HCT116 (cell line): ENCODE measurements at regions not wholly inside any gene's neighbourhood (a gene's known extent, or its start where the extent isn't known, plus 50 kb on each side); places are given as distances from the start of the nearest gene placed in this dataset.

Source experiments
- ATAC-seq: fragments of 200-7000 bp; cut with Tn5 transposase; 2 replicates; pipeline ENCODE4 v1.9.1; 2020; ENCODE audit warnings: mild to moderate bottlenecking, moderate library complexity
- BruUV-seq: library from RNA; stranded (reverse); fragments of 400-500 nt; replicated peaks from 2 replicates; lab custom pipeline; 2021; lab: Mats Ljungman, UMichigan
- CTCF ChIA-PET: fragments of 300-600 bp; sonication (Branson Sonifier 250); formaldehyde crosslinking; loops from one replicate; lab custom pipeline; 2021; ENCODE audit warnings: antibody characterized with exemption; lab: Charles Lee
- POLR2A ChIA-PET: fragments of 300-600, 350-600 bp; sonication (Branson Sonifier 250); formaldehyde crosslinking; loops from one replicate; lab custom pipeline; 2021; ENCODE audit warnings: antibody characterized with exemption; lab: Charles Lee
- RAD21 ChIA-PET, 2 experiments: fragments of 300-600 bp; sonication (Branson Sonifier 250); formaldehyde crosslinking; loops; one replicate each; lab custom pipeline; 2023; ENCODE audit warnings: low total read pairs in 2 of 2; ENCODE audit not compliant: uncharacterized antibody in 2 of 2, unreplicated experiment in 2 of 2, low non-redundant PET in 1 of 2; lab: Charles Lee
- DNase-seq: peaks from one replicate; pipeline ENCODE4 v3.0.0-alpha.2; 2010; ENCODE audit warnings: low read depth, low spot score
- H2AFZ ChIP-seq: fragments of 200-600 bp; shearing (Covaris generic), sonication (generic); 2 replicates; pipeline ENCODE4 v1.6.1; 2017; ENCODE audit warnings: low read depth, mixed run types, mixed read lengths, antibody characterized with exemption, low read length; ENCODE audit not compliant: poor library complexity, severe bottlenecking
- H3K27ac ChIP-seq: 2 replicates; pipeline ENCODE4 v1.5.1; 2012; ENCODE audit warnings: low read depth, low read length
- H3K27me3 ChIP-seq: fragments of 200-600 bp; sonication (generic); 2 replicates; pipeline ENCODE4 v1.6.1; 2016; ENCODE audit warnings: mixed run types, low read length, mixed read lengths; ENCODE audit not compliant: insufficient read depth
- H3K36me3 ChIP-seq, 2 experiments: fragments of 200-500 bp in 1 of 2; fragments of 200-600 bp in 1 of 2; sonication (Bioruptor generic) in 1 of 2; sonication (generic) in 1 of 2; 2 replicates each; pipeline versions ENCODE4 v1.5.1 to v1.6.1; 2014 to 2016; ENCODE audit warnings: low read length in 2 of 2, inconsistent platforms in 1 of 2, mixed read lengths in 1 of 2, mixed run types in 1 of 2; ENCODE audit not compliant: insufficient read depth in 2 of 2, control insufficient read depth in 1 of 2
- H3K4me1 ChIP-seq, 2 experiments: fragments of 200-600 bp in 1 of 2; sonication (generic) in 1 of 2; 2 replicates each; pipeline versions ENCODE4 v1.5.1 to v1.6.1; 2012 to 2017; ENCODE audit warnings: low read length in 2 of 2, inconsistent platforms in 1 of 2, mild to moderate bottlenecking in 1 of 2, mixed read lengths in 1 of 2, mixed run types in 1 of 2, moderate library complexity in 1 of 2; ENCODE audit not compliant: insufficient read depth in 2 of 2, control insufficient read depth in 1 of 2
- H3K4me2 ChIP-seq: fragments of 200-600 bp; sonication (generic); 2 replicates; pipeline ENCODE4 v1.6.1; 2017; ENCODE audit warnings: mixed run types, low read length, mixed read lengths
- H3K4me3 ChIP-seq, 2 experiments: fragments of 200-600 bp in 1 of 2; sonication (generic) in 1 of 2; replicated peaks in 1 of 2; 2 replicates each; pipeline ENCODE4 v1.5.1; 2011 to 2016; ENCODE audit warnings: low read length in 2 of 2, control low read depth in 1 of 2, low read depth in 1 of 2, mild to moderate bottlenecking in 1 of 2, mixed read lengths in 1 of 2, mixed run types in 1 of 2
- H3K79me2 ChIP-seq: fragments of 200-600 bp; sonication (generic); 2 replicates; pipeline ENCODE4 v1.6.1; 2017; ENCODE audit warnings: mild to moderate bottlenecking, mixed run types, low read length, moderate library complexity, mixed read lengths; ENCODE audit not compliant: insufficient read depth
- H3K9ac ChIP-seq: fragments of 200-600 bp; sonication (generic); 2 replicates; pipeline ENCODE4 v1.6.1; 2016; ENCODE audit warnings: low read length, mixed read lengths
- H3K9me2 ChIP-seq: fragments of 200-600 bp; sonication (generic), shearing (Covaris generic); 2 replicates; pipeline ENCODE4 v1.6.1; 2017; ENCODE audit warnings: mixed run types, mild to moderate bottlenecking, moderate library complexity; ENCODE audit not compliant: insufficient read depth
- H3K9me3 ChIP-seq, 2 experiments: fragments of 200-500 bp in 1 of 2; fragments of 200-600 bp in 1 of 2; sonication (Bioruptor generic) in 1 of 2; sonication (generic) in 1 of 2; 2 replicates each; pipeline ENCODE4 v1.6.1; 2014 to 2017; ENCODE audit warnings: low read length in 2 of 2, mixed read lengths in 2 of 2, inconsistent platforms in 1 of 2, low read depth in 1 of 2, mild to moderate bottlenecking in 1 of 2, mixed run types in 1 of 2, moderate library complexity in 1 of 2; ENCODE audit not compliant: control insufficient read depth in 1 of 2, insufficient read depth in 1 of 2
- H4K20me1 ChIP-seq: fragments of 200-600 bp; sonication (generic), shearing (Covaris generic); 2 replicates; pipeline ENCODE4 v1.6.1; 2017; ENCODE audit warnings: mixed run types, mild to moderate bottlenecking, moderate library complexity; ENCODE audit not compliant: insufficient read depth
- CBX3 ChIP-seq: IDR thresholded peaks from 2 replicates; pipeline ENCODE4 v1.6.1; 2012; ENCODE audit warnings: low read depth
- CEBPB ChIP-seq: IDR thresholded peaks from 2 replicates; pipeline ENCODE4 v1.6.1; 2012; ENCODE audit warnings: low read depth
- EGR1 ChIP-seq: IDR thresholded peaks from 2 replicates; pipeline ENCODE4 v1.6.1; 2012; ENCODE audit warnings: low read depth
- ELF1 ChIP-seq: IDR thresholded peaks from 2 replicates; pipeline ENCODE4 v1.6.1; 2012; ENCODE audit warnings: low read depth, borderline replicate concordance
- EZH2 ChIP-seq: fragments of 200-600 bp; sonication (generic); IDR thresholded peaks from 2 replicates; pipeline ENCODE4 v1.6.1; 2017; ENCODE audit warnings: antibody characterized with exemption, mixed run types
- EZH2phosphoT487 ChIP-seq: fragments of 200-600 bp; IDR thresholded peaks from 2 replicates; pipeline ENCODE4 v1.6.1; 2018; ENCODE audit warnings: antibody characterized with exemption, borderline replicate concordance
- FOSL1 ChIP-seq: IDR thresholded peaks from 2 replicates; pipeline ENCODE4 v1.6.1; 2012; ENCODE audit warnings: low read depth
- JUND ChIP-seq: IDR thresholded peaks from 2 replicates; pipeline ENCODE4 v1.6.1; 2012
- POLR2A ChIP-seq: IDR thresholded peaks from 2 replicates; pipeline ENCODE4 v1.7.0; 2011; ENCODE audit warnings: borderline replicate concordance; ENCODE audit not compliant: insufficient read depth, insufficient read length; ENCODE audit errors: extremely low read depth
- POLR2AphosphoS5 ChIP-seq: IDR thresholded peaks from 2 replicates; pipeline ENCODE4 v1.6.1; 2011; ENCODE audit warnings: mild to moderate bottlenecking, low read depth, low read length, moderate library complexity
- RAD21 ChIP-seq: IDR thresholded peaks from 2 replicates; pipeline ENCODE4 v1.6.1; 2012; ENCODE audit warnings: low read depth, mild to moderate bottlenecking
- SIN3A ChIP-seq: IDR thresholded peaks from 2 replicates; pipeline ENCODE4 v1.6.1; 2012; ENCODE audit warnings: low read depth
- SP1 ChIP-seq: IDR thresholded peaks from 2 replicates; pipeline ENCODE4 v1.6.1; 2012; ENCODE audit warnings: low read depth
- SRF ChIP-seq: IDR thresholded peaks from 2 replicates; pipeline ENCODE4 v1.6.1; 2012; ENCODE audit warnings: low read depth
- TCF7L2 ChIP-seq: IDR thresholded peaks from 2 replicates; pipeline ENCODE4 v1.7.0; 2011; ENCODE audit warnings: borderline replicate concordance, inconsistent platforms; ENCODE audit not compliant: insufficient read depth, insufficient read length; ENCODE audit errors: extremely low read depth
- YY1 ChIP-seq: IDR thresholded peaks from 2 replicates; pipeline ENCODE4 v1.6.1; 2011; ENCODE audit warnings: low read length, low read depth, moderate library complexity, mild to moderate bottlenecking; ENCODE audit not compliant: insufficient replicate concordance; ENCODE audit errors: extremely low read depth
- ZFX ChIP-seq: fragments of 450-650 bp; IDR thresholded peaks from 2 replicates; pipeline ENCODE4 v1.6.1; 2017
- ZNF274 ChIP-seq: fragments of 200-500 bp; sonication (Bioruptor generic); IDR thresholded peaks from 2 replicates; pipeline ENCODE4 v1.6.1; 2014; ENCODE audit warnings: mild to moderate bottlenecking, low read depth, low read length, inconsistent platforms
- intact Hi-C: fragments of 100-400 bp; cut with micrococcal nuclease; formaldehyde crosslinking; loops from 2 replicates; pipeline ENCODE4 v1.10.0; 2022
- TF ChIP-seq, protein P1 (sequence below): IDR thresholded peaks from 2 replicates; pipeline ENCODE4 v1.6.1; 2012; ENCODE audit warnings: low read depth
- TF ChIP-seq, protein P2 (sequence below): IDR thresholded peaks from 2 replicates; pipeline ENCODE4 v1.6.1; 2012
- TF ChIP-seq, protein P3 (sequence below): IDR thresholded peaks from 2 replicates; pipeline ENCODE4 v1.6.1; 2012
- TF ChIP-seq, protein P4 (sequence below), 3 experiments: fragments of 200-600 bp in 1 of 3; sonication (generic) in 1 of 3; IDR thresholded peaks in 2 of 3; conservative IDR thresholded peaks in 1 of 3; 2 replicates each; pipeline ENCODE4 v1.5.1; 2012 to 2017; ENCODE audit warnings: low read depth in 2 of 3, low read length in 2 of 3, antibody characterized with exemption in 1 of 3, borderline replicate concordance in 1 of 3, control low read depth in 1 of 3, mild to moderate bottlenecking in 1 of 3, mixed read lengths in 1 of 3, mixed run types in 1 of 3, moderate library complexity in 1 of 3; ENCODE audit not compliant: insufficient read depth in 1 of 3

DNA sequence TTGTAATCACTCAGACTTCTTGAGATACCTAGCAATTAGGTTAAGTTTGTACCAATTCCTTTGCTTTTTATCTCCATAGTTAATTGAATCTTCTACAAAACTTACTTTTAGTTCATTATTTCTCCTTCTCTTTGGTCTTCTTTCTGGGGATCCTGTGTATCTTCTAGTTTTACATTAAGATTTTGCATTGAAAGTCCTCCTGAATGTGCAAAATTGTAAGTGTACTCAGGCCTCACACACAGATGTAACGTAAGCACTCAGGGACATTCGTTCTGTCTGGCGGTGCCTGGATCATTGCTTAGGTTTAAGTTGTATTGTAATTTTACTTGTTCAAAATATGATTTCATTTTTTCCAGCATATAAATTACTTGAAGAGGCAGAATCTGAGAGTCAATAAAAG is 222.6 kb upstream of the CPHXL start (continued):
- TF ChIP-seq, protein P1, sequence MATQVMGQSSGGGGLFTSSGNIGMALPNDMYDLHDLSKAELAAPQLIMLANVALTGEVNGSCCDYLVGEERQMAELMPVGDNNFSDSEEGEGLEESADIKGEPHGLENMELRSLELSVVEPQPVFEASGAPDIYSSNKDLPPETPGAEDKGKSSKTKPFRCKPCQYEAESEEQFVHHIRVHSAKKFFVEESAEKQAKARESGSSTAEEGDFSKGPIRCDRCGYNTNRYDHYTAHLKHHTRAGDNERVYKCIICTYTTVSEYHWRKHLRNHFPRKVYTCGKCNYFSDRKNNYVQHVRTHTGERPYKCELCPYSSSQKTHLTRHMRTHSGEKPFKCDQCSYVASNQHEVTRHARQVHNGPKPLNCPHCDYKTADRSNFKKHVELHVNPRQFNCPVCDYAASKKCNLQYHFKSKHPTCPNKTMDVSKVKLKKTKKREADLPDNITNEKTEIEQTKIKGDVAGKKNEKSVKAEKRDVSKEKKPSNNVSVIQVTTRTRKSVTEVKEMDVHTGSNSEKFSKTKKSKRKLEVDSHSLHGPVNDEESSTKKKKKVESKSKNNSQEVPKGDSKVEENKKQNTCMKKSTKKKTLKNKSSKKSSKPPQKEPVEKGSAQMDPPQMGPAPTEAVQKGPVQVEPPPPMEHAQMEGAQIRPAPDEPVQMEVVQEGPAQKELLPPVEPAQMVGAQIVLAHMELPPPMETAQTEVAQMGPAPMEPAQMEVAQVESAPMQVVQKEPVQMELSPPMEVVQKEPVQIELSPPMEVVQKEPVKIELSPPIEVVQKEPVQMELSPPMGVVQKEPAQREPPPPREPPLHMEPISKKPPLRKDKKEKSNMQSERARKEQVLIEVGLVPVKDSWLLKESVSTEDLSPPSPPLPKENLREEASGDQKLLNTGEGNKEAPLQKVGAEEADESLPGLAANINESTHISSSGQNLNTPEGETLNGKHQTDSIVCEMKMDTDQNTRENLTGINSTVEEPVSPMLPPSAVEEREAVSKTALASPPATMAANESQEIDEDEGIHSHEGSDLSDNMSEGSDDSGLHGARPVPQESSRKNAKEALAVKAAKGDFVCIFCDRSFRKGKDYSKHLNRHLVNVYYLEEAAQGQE = no peak
- TF ChIP-seq EGR1 = no peak
- TF ChIP-seq, protein P2, sequence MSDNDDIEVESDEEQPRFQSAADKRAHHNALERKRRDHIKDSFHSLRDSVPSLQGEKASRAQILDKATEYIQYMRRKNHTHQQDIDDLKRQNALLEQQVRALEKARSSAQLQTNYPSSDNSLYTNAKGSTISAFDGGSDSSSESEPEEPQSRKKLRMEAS = no peak
- TF ChIP-seq JUND = no peak
- TF ChIP-seq YY1 = no peak
- TF ChIP-seq SP1 = no peak
- no peak for TF ChIP-seq POLR2A
- no peak for TF ChIP-seq SRF
- TF ChIP-seq POLR2AphosphoS5 = no peak

DNA sequence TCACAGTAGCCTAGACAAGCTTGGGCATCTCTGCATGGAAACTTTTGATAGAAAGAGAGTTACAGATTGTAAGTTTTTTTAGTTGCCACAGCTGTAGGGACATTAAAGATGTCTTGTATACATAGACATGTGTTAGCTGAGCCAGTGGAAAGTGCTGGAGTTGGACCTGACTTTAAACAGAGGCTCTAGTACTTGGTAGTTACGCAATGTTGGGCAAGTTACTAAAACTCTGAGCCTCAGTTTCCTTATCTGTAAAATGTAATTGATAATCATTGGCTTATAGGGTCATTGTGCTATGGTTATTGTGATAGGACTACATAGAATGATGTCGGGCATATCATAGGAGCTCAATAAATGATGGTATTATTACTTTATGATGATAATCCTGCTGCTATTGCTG is 225.8 kb upstream of the CPHXL start:
- Histone ChIP-seq H3K9me3 (no peaks in the 10 kb centered on the region), H3K4me3 (no peak overlapping the region), H3K4me1 (no peaks in the 10 kb centered on the region), H2AFZ (no peak overlapping the region), H3K9ac (no peak overlapping the region), H3K9me2 (no peaks in the 10 kb centered on the region), H4K20me1 (no peaks in the 10 kb centered on the region), H3K27me3 (no peaks in the 10 kb centered on the region), H3K4me2 (no peak overlapping the region), H3K36me3 (no peaks in the 10 kb centered on the region), H3K79me2 (no peaks in the 10 kb centered on the region), H3K27ac (no peak overlapping the region)
- intact Hi-C loops = no loop called here
- ChIA-PET CTCF (no interaction called here), POLR2A (no interaction called here), RAD21 (no interaction called here)
- ATAC-seq (no peak), DNase-seq (no peak)
- BruUV-seq = no TSS peak
- TF ChIP-seq JUND (no peak), ELF1 (no peak), YY1 (no peak), EGR1 (no peak), POLR2AphosphoS5 (no peak), CBX3 (no peak), EZH2phosphoT487 (no peak), RAD21 (no peak), TCF7L2 (no peak), FOSL1 (no peak), ZNF274 (no peak), EZH2 (no peak), SIN3A (no peak), CEBPB (no peak), ZFX (no peak)
- TF ChIP-seq, protein P3, sequence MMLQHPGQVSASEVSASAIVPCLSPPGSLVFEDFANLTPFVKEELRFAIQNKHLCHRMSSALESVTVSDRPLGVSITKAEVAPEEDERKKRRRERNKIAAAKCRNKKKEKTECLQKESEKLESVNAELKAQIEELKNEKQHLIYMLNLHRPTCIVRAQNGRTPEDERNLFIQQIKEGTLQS = no peak
- TF ChIP-seq, protein P4, sequence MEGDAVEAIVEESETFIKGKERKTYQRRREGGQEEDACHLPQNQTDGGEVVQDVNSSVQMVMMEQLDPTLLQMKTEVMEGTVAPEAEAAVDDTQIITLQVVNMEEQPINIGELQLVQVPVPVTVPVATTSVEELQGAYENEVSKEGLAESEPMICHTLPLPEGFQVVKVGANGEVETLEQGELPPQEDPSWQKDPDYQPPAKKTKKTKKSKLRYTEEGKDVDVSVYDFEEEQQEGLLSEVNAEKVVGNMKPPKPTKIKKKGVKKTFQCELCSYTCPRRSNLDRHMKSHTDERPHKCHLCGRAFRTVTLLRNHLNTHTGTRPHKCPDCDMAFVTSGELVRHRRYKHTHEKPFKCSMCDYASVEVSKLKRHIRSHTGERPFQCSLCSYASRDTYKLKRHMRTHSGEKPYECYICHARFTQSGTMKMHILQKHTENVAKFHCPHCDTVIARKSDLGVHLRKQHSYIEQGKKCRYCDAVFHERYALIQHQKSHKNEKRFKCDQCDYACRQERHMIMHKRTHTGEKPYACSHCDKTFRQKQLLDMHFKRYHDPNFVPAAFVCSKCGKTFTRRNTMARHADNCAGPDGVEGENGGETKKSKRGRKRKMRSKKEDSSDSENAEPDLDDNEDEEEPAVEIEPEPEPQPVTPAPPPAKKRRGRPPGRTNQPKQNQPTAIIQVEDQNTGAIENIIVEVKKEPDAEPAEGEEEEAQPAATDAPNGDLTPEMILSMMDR (IDR thresholded peaks at IDR 0.05 in 2 of 3, conservative IDR thresholded peaks at IDR 0.05 in 1 of 3; ENCODE audit: borderline replicate concordance in 1 of 3, insufficient read depth in 1 of 3, low read depth in 2 of 3, low read length in 2 of 3) = no peak
